ENCODE measurements at regions not wholly inside any gene's neighbourhood (a gene's known extent, or its start where the extent isn't known, plus 50 kb on each side); places are given as distances from the start of the nearest gene placed in this dataset.

DNA sequence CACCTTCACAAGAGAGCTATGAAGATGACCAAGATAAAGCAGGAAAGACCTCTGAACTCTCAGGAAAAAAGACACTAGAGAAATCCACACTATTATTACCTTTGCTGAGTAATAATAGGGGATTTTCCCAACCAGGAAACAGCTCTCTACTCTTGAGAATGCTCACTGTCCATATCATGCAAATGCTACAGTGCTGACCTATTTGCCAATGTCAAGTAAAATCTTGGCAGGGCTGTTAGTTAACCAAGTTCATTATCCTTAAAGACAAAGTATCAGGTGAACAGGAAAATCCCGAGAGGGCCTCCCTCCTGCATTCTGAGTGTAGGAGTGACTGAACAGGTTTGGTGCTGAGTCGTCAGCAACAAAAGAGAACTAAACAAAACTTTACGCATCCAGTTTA, 306.6 kb downstream of the ACTL7B start:
- H3K4me1 ChIP-seq (ENCODE audit: control insufficient read depth in 1 of 2, insufficient read depth in 2 of 2, low read length in 2 of 2) = no peaks in the 10 kb centered on the region
- no peak overlapping the region for H3K4me3 ChIP-seq (replicated peaks in 1 of 3; ENCODE audit: low read depth in 2 of 3, low read length in 3 of 3)
- H3K36me3 ChIP-seq (replicated peaks in 1 of 2; ENCODE audit: control insufficient read depth in 1 of 2, insufficient read depth in 2 of 2, low read length in 2 of 2) = no peaks in the 10 kb centered on the region
- no peaks in the 10 kb centered on the region for H3K79me2 ChIP-seq (ENCODE audit: insufficient read depth, low read length)
- no peak overlapping the region for H3K27ac Mint-ChIP-seq
- peaks cover 0 to 5% (median 0%) of the 10 kb centered on the region in 3 donors for H3K27me3 Mint-ChIP-seq (ENCODE audit: low read depth in 3 of 3)
- intact Hi-C loops (cut with micrococcal nuclease) = no loop called here
- no peaks in the 10 kb centered on the region for H4K20me1 ChIP-seq (ENCODE audit: insufficient read depth, low read length)
- H3K9me3 ChIP-seq (replicated peaks in 1 of 2; ENCODE audit: control insufficient read depth in 1 of 2, insufficient read depth in 1 of 2, low read length in 2 of 2) = no peaks in the 10 kb centered on the region
- WGBS (ENCODE audit: insufficient coverage) = 100% methylated on average over 1 of the region's 3 CpGs
- H3K27ac ChIP-seq (ENCODE audit: low read depth in 1 of 2, low read length in 2 of 2) = no peak overlapping the region
- H3K4me2 ChIP-seq (replicated peaks; ENCODE audit: extremely low read depth, low read length, poor library complexity, severe bottlenecking) = no peak overlapping the region
- no peaks in the 10 kb centered on the region for H3K36me3 Mint-ChIP-seq
- no peak overlapping the region for H2AFZ ChIP-seq (ENCODE audit: insufficient read depth, low read depth, low read length, poor library complexity, severe bottlenecking)
- H3K9ac ChIP-seq (ENCODE audit: insufficient read depth, low read length, poor library complexity, severe bottlenecking) = no peak overlapping the region
- peaks cover 8% of the 10 kb centered on the region for H3K4me1 Mint-ChIP-seq
- TF ChIP-seq, protein P1, sequence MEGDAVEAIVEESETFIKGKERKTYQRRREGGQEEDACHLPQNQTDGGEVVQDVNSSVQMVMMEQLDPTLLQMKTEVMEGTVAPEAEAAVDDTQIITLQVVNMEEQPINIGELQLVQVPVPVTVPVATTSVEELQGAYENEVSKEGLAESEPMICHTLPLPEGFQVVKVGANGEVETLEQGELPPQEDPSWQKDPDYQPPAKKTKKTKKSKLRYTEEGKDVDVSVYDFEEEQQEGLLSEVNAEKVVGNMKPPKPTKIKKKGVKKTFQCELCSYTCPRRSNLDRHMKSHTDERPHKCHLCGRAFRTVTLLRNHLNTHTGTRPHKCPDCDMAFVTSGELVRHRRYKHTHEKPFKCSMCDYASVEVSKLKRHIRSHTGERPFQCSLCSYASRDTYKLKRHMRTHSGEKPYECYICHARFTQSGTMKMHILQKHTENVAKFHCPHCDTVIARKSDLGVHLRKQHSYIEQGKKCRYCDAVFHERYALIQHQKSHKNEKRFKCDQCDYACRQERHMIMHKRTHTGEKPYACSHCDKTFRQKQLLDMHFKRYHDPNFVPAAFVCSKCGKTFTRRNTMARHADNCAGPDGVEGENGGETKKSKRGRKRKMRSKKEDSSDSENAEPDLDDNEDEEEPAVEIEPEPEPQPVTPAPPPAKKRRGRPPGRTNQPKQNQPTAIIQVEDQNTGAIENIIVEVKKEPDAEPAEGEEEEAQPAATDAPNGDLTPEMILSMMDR (IDR thresholded peaks at IDR 0.05) = no peak
- H3K9me3 Mint-ChIP-seq = peaks cover 0 to 3% (median 0%) of the 10 kb centered on the region in 7 donors
- H3K4me3 Mint-ChIP-seq = no peak overlapping the region
- H3K27me3 ChIP-seq (ENCODE audit: control insufficient read depth in 2 of 2, insufficient read depth in 2 of 2, low read length in 2 of 2) = no peaks in the 10 kb centered on the region
- DNase-seq = no peak

DNA sequence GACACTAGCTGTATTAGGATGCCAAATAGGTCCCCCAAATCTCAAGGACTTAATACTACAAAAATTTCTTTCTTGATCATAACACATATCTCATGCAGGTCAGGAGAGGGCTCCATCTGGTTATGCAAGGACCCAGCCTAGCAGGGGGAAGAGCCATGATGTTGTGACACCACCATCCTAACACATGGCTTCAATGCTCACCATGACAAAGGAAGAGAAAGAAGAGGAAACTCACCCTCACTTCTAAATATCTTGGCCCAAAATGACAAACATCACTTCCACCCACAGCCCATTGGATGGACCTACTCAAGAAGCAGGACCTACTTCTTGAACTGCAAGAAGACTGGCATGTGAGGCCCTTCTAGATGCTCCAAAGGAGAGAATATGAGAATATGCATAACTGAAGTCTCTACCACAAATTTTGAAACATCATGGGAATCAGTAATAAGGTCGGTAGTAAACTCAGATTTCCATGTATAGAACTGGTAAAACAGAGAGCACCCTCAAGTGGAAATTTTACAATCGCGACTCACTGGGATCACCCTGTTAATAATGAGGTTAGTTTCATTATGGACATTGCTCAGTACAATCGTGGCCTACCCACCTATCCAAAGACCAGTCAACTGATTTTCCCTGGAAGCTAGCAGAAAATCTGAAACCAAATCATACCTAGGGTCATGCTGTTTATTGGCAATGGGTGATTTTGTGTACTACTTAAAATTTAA, 308.2 kb downstream of the ACTL7B start:
- Mint-ChIP-seq H3K27ac (no peak overlapping the region), H3K4me3 (no peak overlapping the region), H3K9me3 (peaks cover 0 to 3% (median 0%) of the 10 kb centered on the region in 7 donors), H3K4me1 (peaks cover 5% of the 10 kb centered on the region), H3K27me3 (ENCODE audit: low read depth in 3 of 3) (peaks cover 0 to 7% (median 0%) of the 10 kb centered on the region in 3 donors), H3K36me3 (no peaks in the 10 kb centered on the region)
- H3K79me2 ChIP-seq (ENCODE audit: insufficient read depth, low read length) = no peaks in the 10 kb centered on the region
- no peaks in the 10 kb centered on the region for H3K4me1 ChIP-seq (ENCODE audit: control insufficient read depth in 1 of 2, insufficient read depth in 2 of 2, low read length in 2 of 2)
- no CpG with 5 or more reads among the region's 4 CpGs for WGBS (ENCODE audit: insufficient coverage)
- no peak overlapping the region for H3K27ac ChIP-seq (ENCODE audit: low read depth in 1 of 2, low read length in 2 of 2)
- no peaks in the 10 kb centered on the region for H4K20me1 ChIP-seq (ENCODE audit: insufficient read depth, low read length)
- no peak for DNase-seq
- TF ChIP-seq, protein P1 (IDR thresholded peaks at IDR 0.05) = no peak
- H3K9ac ChIP-seq (ENCODE audit: insufficient read depth, low read length, poor library complexity, severe bottlenecking) = no peak overlapping the region
- intact Hi-C loops (cut with micrococcal nuclease) = no loop called here
- no peak overlapping the region for H2AFZ ChIP-seq (ENCODE audit: insufficient read depth, low read depth, low read length, poor library complexity, severe bottlenecking)
- H3K9me3 ChIP-seq (replicated peaks in 1 of 2; ENCODE audit: control insufficient read depth in 1 of 2, insufficient read depth in 1 of 2, low read length in 2 of 2) = no peaks in the 10 kb centered on the region
- H3K36me3 ChIP-seq (replicated peaks in 1 of 2; ENCODE audit: control insufficient read depth in 1 of 2, insufficient read depth in 2 of 2, low read length in 2 of 2) = no peaks in the 10 kb centered on the region
- H3K4me3 ChIP-seq (replicated peaks in 1 of 3; ENCODE audit: low read depth in 2 of 3, low read length in 3 of 3) = no peak overlapping the region
- no peaks in the 10 kb centered on the region for H3K27me3 ChIP-seq (ENCODE audit: control insufficient read depth in 2 of 2, insufficient read depth in 2 of 2, low read length in 2 of 2)
- no peak overlapping the region for H3K4me2 ChIP-seq (replicated peaks; ENCODE audit: extremely low read depth, low read length, poor library complexity, severe bottlenecking)

All from CD14-positive monocyte (primary cell).